WTC11 (cell line): ENCODE measurements at regions not wholly inside any gene's neighbourhood (a gene's known extent, or its start where the extent isn't known, plus 50 kb on each side); places are given as distances from the start of the nearest gene placed in this dataset.

Source experiments
- ATAC-seq: fragments of 200-7000 bp; cut with Tn5 transposase; 2 replicates; pipeline ENCODE4 v1.10.0; 2021; ENCODE audit warnings: mild to moderate bottlenecking, moderate library complexity
- CTCF ChIA-PET: fragments of 300-600 bp; sonication (Branson Sonifier 250); formaldehyde crosslinking; loops from one replicate; lab custom pipeline; 2021; ENCODE audit warnings: antibody characterized with exemption; lab: Charles Lee
- POLR2A ChIA-PET: fragments of 350-600 bp; sonication (Branson Sonifier 250); formaldehyde crosslinking; loops from one replicate; lab custom pipeline; 2021; ENCODE audit warnings: antibody characterized with exemption; lab: Charles Lee
- DNase-seq: peaks from one replicate; pipeline ENCODE4 v3.0.0; 2021; ENCODE audit warnings: low spot score
- H3K27ac Mint-ChIP-seq: 2 replicates; pipeline ENCODE4 v1.8.0; 2021; ENCODE audit warnings: mixed read lengths
- H3K27me3 Mint-ChIP-seq: 2 replicates; pipeline ENCODE4 v1.8.0; 2021; ENCODE audit warnings: low read depth, mild to moderate bottlenecking, moderate library complexity, mixed read lengths
- H3K36me3 Mint-ChIP-seq: 2 replicates; pipeline ENCODE4 v1.8.0; 2021; ENCODE audit warnings: mixed read lengths
- H3K4me1 Mint-ChIP-seq: 2 replicates; pipeline ENCODE4 v1.8.0; 2022; ENCODE audit warnings: mixed read lengths
- H3K4me3 Mint-ChIP-seq: 2 replicates; pipeline ENCODE4 v1.8.0; 2021; ENCODE audit warnings: mild to moderate bottlenecking, moderate library complexity, mixed read lengths
- H3K9me3 Mint-ChIP-seq: 2 replicates; pipeline ENCODE4 v1.8.0; 2021; ENCODE audit warnings: mixed read lengths
- ATF1 ChIP-seq: sonication (generic); formaldehyde crosslinking; IDR thresholded peaks from 2 replicates; pipeline ENCODE4 v1.8.1; 2023; ENCODE audit warnings: mild to moderate bottlenecking, moderate library complexity, missing genetic modification reagents
- CBFB ChIP-seq: sonication (generic); formaldehyde crosslinking; IDR thresholded peaks from 2 replicates; pipeline ENCODE4 v1.8.1; 2022; ENCODE audit warnings: mild to moderate bottlenecking, low read depth, missing genetic modification reagents
- HMGA2 ChIP-seq: fragments of 250-450 bp; sonication (Bioruptor Pico); IDR thresholded peaks from 2 replicates; pipeline ENCODE4 v1.4.0; 2021; ENCODE audit warnings: mild to moderate bottlenecking, moderate library complexity
- RELA ChIP-seq: sonication (generic); formaldehyde crosslinking; IDR thresholded peaks from 2 replicates; pipeline ENCODE4 v1.8.1; 2022; ENCODE audit warnings: missing genetic modification reagents, mild to moderate bottlenecking, borderline replicate concordance
- TEAD1 ChIP-seq: sonication (generic); formaldehyde crosslinking; IDR thresholded peaks from 2 replicates; pipeline ENCODE4 v1.8.0; 2022; ENCODE audit warnings: mild to moderate bottlenecking, missing genetic modification reagents
- ZNF263 ChIP-seq: sonication (generic); formaldehyde crosslinking; IDR thresholded peaks from 2 replicates; pipeline ENCODE4 v1.8.1; 2022; ENCODE audit warnings: low read depth, mild to moderate bottlenecking, moderate library complexity, missing genetic modification reagents
- TF ChIP-seq, protein P1 (sequence below): fragments of 250-450 bp; sonication (Bioruptor Pico); conservative IDR thresholded peaks from 2 replicates; pipeline ENCODE4 v1.9.0; 2021; ENCODE audit warnings: mild to moderate bottlenecking
- TF ChIP-seq, protein P2 (sequence below): sonication (generic); formaldehyde crosslinking; IDR thresholded peaks from 2 replicates; pipeline ENCODE4 v1.8.0; 2023; ENCODE audit warnings: missing genetic modification reagents, mild to moderate bottlenecking, borderline replicate concordance
- TF ChIP-seq, protein P3 (sequence below): sonication (generic); formaldehyde crosslinking; IDR thresholded peaks from 2 replicates; pipeline ENCODE4 v1.8.1; 2023; ENCODE audit warnings: mild to moderate bottlenecking, missing genetic modification reagents
- TF ChIP-seq, protein P4 (sequence below): sonication (generic); formaldehyde crosslinking; conservative IDR thresholded peaks from 2 replicates; pipeline ENCODE4 v1.8.1; 2023; ENCODE audit warnings: mild to moderate bottlenecking, low read depth, missing genetic modification reagents, moderate library complexity
- TF ChIP-seq, protein P5 (sequence below): sonication (generic); formaldehyde crosslinking; IDR thresholded peaks from 2 replicates; pipeline ENCODE4 v1.8.0; 2023; ENCODE audit warnings: missing genetic modification reagents
- TF ChIP-seq, protein P6 (sequence below): fragments of 250-450 bp; sonication (Bioruptor Pico); IDR thresholded peaks from 2 replicates; pipeline ENCODE4 v1.9.0; 2021; ENCODE audit warnings: moderate library complexity, mild to moderate bottlenecking, inconsistent platforms, borderline replicate concordance

DNA sequence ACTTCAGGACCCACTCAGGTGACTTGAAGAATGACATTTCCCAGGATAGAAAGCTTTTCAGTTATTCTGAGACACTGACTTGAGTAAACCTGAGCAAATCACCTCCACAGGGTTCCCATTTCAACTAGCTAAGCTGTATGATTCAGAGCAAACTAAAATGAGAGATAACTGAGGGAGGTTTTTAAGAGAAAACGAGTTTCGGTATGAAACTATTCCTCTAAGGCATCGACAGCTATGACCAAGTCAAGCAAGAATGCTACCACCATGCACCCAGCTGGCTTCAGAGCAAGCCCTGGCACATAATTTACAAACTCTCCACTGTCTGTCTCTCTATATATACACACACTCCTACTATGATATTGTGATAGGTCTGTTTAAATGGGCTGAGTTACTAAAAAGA, 75.4 kb downstream of the PERP start:
- no peaks in the 10 kb centered on the region for H3K9me3 Mint-ChIP-seq
- no peaks in the 10 kb centered on the region for H3K4me1 Mint-ChIP-seq
- DNase-seq (no peak), ATAC-seq (no peak)
- POLR2A ChIA-PET = no interaction called here
- CTCF ChIA-PET = no interaction called here
- H3K4me3 Mint-ChIP-seq = no peak overlapping the region
- no peaks in the 10 kb centered on the region; the same call in none of the 2 replicates for H3K27me3 Mint-ChIP-seq
- H3K36me3 Mint-ChIP-seq = no peaks in the 10 kb centered on the region
- no peak overlapping the region for H3K27ac Mint-ChIP-seq
- no peak for TF ChIP-seq CBFB
- TF ChIP-seq ZNF263 = no peak

DNA sequence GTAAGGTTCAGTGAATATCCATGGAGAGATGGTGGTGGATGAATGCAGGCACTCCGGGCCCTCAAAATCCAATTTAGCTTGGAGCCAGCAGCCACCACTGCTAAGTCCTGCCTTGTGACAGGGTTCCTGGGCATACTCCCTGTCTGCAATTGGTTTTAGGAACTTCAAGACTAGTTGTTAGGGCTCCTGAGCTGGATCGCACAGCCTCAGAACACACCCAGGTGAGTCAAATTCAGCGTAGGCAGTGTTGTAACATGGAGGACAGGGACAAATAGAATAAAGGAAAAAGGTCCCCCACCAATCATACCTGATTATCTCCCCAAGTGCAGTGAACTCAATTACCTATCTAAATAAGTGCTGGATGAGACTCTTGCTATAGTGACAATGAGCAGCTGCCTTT, 74.6 kb downstream of the PERP start:
- Mint-ChIP-seq H3K36me3 (no peaks in the 10 kb centered on the region), H3K9me3 (no peaks in the 10 kb centered on the region), H3K4me1 (no peaks in the 10 kb centered on the region), H3K27ac (no peak overlapping the region), H3K27me3 (no peaks in the 10 kb centered on the region; the same call in none of the 2 replicates), H3K4me3 (no peak overlapping the region)
- DNase-seq (no peak), ATAC-seq (no peak)
- TF ChIP-seq, protein P1, sequence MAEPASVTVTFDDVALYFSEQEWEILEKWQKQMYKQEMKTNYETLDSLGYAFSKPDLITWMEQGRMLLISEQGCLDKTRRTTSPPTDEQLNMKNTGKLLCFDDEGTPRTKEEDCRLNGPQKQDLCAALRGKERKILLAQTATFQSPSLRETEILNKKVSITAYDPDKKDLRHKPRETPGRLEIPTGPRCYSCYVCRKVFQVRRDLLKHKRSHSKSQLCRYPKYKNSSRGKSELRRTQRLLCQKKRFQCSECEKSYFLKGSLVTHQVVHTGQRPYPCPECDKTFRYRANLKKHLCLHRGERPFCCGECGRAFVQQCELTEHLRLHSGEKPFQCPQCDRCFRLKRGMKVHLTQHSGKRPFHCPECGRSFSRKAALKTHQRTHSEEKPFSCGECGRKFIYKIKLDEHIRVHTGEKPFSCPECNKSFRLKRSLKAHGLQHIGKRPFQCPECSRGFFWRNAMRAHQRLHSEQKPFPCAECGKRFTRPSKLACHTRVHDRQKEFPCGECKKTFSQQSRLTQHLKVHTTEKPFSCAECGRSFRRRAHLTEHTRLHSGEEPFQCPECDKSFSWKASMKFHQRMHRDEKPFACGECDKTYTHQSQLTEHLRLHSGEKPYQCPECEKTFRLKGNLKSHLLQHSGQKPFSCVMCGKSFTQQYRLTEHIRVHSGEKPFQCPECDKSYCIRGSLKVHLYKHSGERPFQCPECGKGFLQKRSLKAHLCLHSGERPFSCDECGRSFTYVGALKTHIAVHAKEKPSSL = no peak
- TF ChIP-seq RELA (CRISPR knock-in tag) = no peak
- no peak for TF ChIP-seq ATF1 (CRISPR knock-in tag)
- TF ChIP-seq, protein P2, sequence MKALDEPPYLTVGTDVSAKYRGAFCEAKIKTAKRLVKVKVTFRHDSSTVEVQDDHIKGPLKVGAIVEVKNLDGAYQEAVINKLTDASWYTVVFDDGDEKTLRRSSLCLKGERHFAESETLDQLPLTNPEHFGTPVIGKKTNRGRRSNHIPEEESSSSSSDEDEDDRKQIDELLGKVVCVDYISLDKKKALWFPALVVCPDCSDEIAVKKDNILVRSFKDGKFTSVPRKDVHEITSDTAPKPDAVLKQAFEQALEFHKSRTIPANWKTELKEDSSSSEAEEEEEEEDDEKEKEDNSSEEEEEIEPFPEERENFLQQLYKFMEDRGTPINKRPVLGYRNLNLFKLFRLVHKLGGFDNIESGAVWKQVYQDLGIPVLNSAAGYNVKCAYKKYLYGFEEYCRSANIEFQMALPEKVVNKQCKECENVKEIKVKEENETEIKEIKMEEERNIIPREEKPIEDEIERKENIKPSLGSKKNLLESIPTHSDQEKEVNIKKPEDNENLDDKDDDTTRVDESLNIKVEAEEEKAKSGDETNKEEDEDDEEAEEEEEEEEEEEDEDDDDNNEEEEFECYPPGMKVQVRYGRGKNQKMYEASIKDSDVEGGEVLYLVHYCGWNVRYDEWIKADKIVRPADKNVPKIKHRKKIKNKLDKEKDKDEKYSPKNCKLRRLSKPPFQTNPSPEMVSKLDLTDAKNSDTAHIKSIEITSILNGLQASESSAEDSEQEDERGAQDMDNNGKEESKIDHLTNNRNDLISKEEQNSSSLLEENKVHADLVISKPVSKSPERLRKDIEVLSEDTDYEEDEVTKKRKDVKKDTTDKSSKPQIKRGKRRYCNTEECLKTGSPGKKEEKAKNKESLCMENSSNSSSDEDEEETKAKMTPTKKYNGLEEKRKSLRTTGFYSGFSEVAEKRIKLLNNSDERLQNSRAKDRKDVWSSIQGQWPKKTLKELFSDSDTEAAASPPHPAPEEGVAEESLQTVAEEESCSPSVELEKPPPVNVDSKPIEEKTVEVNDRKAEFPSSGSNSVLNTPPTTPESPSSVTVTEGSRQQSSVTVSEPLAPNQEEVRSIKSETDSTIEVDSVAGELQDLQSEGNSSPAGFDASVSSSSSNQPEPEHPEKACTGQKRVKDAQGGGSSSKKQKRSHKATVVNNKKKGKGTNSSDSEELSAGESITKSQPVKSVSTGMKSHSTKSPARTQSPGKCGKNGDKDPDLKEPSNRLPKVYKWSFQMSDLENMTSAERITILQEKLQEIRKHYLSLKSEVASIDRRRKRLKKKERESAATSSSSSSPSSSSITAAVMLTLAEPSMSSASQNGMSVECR (CRISPR knock-in tag) = no peak
- POLR2A ChIA-PET = no interaction called here
- CTCF ChIA-PET = interaction anchor here (1.2 kb wide), 1 partner anchor 25 kb away, joined by 4 read pairs; no protein-coding TSS in a partner anchor

DNA sequence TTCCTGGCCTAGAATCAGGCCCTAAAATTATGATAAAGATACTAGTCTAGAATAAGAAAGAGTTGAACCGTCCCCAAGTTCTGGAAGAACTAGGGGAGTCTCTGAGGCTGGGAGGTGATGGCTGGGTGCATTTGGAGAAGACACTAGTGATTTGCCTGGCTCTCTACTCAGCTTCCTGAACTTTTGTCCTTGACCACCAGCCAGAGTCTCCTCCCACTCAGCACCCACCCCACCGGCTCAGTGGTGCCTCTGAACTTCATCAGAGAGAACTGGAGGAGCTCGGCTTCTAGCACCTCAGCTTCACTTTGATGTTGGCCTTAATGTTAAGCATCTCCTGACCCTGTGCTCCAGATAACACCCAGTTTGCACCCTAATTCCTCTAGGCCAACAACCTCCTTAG, 73.0 kb downstream of the PERP start:
- POLR2A ChIA-PET = no interaction called here
- no peak for ATAC-seq
- Mint-ChIP-seq H3K36me3 (no peaks in the 10 kb centered on the region), H3K9me3 (no peaks in the 10 kb centered on the region), H3K27ac (no peak overlapping the region), H3K4me3 (no peak overlapping the region), H3K4me1 (no peaks in the 10 kb centered on the region), H3K27me3 (no peaks in the 10 kb centered on the region; the same call in 1 of the 2 replicates)
- TF ChIP-seq, protein P3, sequence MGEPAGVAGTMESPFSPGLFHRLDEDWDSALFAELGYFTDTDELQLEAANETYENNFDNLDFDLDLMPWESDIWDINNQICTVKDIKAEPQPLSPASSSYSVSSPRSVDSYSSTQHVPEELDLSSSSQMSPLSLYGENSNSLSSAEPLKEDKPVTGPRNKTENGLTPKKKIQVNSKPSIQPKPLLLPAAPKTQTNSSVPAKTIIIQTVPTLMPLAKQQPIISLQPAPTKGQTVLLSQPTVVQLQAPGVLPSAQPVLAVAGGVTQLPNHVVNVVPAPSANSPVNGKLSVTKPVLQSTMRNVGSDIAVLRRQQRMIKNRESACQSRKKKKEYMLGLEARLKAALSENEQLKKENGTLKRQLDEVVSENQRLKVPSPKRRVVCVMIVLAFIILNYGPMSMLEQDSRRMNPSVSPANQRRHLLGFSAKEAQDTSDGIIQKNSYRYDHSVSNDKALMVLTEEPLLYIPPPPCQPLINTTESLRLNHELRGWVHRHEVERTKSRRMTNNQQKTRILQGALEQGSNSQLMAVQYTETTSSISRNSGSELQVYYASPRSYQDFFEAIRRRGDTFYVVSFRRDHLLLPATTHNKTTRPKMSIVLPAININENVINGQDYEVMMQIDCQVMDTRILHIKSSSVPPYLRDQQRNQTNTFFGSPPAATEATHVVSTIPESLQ (CRISPR knock-in tag) = no peak
- TF ChIP-seq, protein P4, sequence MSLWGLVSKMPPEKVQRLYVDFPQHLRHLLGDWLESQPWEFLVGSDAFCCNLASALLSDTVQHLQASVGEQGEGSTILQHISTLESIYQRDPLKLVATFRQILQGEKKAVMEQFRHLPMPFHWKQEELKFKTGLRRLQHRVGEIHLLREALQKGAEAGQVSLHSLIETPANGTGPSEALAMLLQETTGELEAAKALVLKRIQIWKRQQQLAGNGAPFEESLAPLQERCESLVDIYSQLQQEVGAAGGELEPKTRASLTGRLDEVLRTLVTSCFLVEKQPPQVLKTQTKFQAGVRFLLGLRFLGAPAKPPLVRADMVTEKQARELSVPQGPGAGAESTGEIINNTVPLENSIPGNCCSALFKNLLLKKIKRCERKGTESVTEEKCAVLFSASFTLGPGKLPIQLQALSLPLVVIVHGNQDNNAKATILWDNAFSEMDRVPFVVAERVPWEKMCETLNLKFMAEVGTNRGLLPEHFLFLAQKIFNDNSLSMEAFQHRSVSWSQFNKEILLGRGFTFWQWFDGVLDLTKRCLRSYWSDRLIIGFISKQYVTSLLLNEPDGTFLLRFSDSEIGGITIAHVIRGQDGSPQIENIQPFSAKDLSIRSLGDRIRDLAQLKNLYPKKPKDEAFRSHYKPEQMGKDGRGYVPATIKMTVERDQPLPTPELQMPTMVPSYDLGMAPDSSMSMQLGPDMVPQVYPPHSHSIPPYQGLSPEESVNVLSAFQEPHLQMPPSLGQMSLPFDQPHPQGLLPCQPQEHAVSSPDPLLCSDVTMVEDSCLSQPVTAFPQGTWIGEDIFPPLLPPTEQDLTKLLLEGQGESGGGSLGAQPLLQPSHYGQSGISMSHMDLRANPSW (CRISPR knock-in tag) = no peak
- TF ChIP-seq HMGA2 (CRISPR knock-in tag) (no peak), TEAD1 (no peak)
- TF ChIP-seq, protein P5, sequence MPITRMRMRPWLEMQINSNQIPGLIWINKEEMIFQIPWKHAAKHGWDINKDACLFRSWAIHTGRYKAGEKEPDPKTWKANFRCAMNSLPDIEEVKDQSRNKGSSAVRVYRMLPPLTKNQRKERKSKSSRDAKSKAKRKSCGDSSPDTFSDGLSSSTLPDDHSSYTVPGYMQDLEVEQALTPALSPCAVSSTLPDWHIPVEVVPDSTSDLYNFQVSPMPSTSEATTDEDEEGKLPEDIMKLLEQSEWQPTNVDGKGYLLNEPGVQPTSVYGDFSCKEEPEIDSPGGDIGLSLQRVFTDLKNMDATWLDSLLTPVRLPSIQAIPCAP (CRISPR knock-in tag) = no peak
- TF ChIP-seq, protein P6, sequence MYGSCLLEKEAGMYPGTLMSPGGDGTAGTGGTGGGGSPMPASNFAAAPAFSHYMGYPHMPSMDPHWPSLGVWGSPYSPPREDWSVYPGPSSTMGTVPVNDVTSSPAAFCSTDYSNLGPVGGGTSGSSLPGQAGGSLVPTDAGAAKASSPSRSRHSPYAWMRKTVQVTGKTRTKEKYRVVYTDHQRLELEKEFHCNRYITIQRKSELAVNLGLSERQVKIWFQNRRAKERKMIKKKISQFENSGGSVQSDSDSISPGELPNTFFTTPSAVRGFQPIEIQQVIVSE (CRISPR knock-in tag) = no peak
- DNase-seq = no peak
- CTCF ChIA-PET = no interaction called here
